HepG2 (cell line): ENCODE measurements at regions not wholly inside any gene's neighbourhood (a gene's known extent, or its start where the extent isn't known, plus 50 kb on each side); places are given as distances from the start of the nearest gene placed in this dataset.

Experiments
- ATAD3A ChIP-seq: sonication (generic); formaldehyde crosslinking; IDR thresholded peaks from 2 replicates; pipeline ENCODE4 v1.4.0; 2020; ENCODE audit warnings: missing genetic modification reagents
- PHB2 ChIP-seq: fragments of 450-650 bp; IDR thresholded peaks from 2 replicates; pipeline ENCODE4 v1.6.1; 2018; ENCODE audit not compliant: partially characterized antibody
- POLR2A ChIP-seq, 2 experiments: IDR thresholded peaks; 2 replicates each; pipeline ENCODE4 v1.6.1; 2011; ENCODE audit warnings: low read depth in 2 of 2, low read length in 2 of 2, mild to moderate bottlenecking in 1 of 2, moderate library complexity in 1 of 2; ENCODE audit not compliant: insufficient read depth in 1 of 2
- ZNF333 ChIP-seq: sonication (generic); formaldehyde crosslinking; IDR thresholded peaks from 2 replicates; pipeline ENCODE4 v1.4.0; 2020; ENCODE audit warnings: mild to moderate bottlenecking, missing genetic modification reagents, borderline replicate concordance
- TF ChIP-seq, protein P1 (sequence below): sonication (generic); formaldehyde crosslinking; IDR thresholded peaks from 2 replicates; pipeline ENCODE4 v1.5.0; 2020; ENCODE audit warnings: mild to moderate bottlenecking, missing genetic modification reagents

DNA sequence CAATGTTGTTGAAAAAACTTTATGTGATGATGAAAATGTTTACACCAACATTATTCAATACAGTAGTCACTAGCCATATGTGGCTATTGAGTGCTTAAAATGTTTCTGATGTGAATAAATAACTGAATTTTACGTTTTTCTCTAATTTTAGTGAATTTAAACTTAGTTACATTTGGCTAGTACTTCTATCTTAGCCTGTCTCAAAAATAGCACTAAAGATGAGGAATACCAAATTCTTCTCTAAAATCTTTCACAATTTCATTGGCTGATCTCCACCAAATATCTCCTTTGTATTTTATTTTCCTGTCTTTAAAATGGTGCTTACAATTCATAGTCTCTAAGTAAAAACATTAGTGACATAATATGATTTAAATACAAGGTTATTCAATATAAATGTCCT, 83.7 kb upstream of the RND3 start:
- TF ChIP-seq ATAD3A (no peak), PHB2 (no peak), ZNF333 (CRISPR knock-in tag) (no peak), POLR2A (IDR thresholded peaks at IDR 0.05; ENCODE audit: insufficient read depth in 1 of 2, low read depth in 2 of 2, low read length in 2 of 2) (no peak)
- TF ChIP-seq, protein P1, sequence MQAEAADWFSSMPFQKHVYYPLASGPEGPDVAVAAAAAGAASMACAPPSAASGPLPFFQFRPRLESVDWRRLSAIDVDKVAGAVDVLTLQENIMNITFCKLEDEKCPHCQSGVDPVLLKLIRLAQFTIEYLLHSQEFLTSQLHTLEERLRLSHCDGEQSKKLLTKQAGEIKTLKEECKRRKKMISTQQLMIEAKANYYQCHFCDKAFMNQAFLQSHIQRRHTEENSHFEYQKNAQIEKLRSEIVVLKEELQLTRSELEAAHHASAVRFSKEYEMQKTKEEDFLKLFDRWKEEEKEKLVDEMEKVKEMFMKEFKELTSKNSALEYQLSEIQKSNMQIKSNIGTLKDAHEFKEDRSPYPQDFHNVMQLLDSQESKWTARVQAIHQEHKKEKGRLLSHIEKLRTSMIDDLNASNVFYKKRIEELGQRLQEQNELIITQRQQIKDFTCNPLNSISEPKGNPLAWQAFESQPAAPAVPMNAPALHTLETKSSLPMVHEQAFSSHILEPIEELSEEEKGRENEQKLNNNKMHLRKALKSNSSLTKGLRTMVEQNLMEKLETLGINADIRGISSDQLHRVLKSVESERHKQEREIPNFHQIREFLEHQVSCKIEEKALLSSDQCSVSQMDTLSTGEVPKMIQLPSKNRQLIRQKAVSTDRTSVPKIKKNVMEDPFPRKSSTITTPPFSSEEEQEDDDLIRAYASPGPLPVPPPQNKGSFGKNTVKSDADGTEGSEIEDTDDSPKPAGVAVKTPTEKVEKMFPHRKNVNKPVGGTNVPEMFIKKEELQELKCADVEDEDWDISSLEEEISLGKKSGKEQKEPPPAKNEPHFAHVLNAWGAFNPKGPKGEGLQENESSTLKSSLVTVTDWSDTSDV = no peak
